SK-N-DZ (cell line): ENCODE measurements at regions not wholly inside any gene's neighbourhood (a gene's known extent, or its start where the extent isn't known, plus 50 kb on each side); places are given as distances from the start of the nearest gene placed in this dataset.
A peak's percentile ranks its signal among the peaks of the same experiment; 100 is the strongest.

Experiments
- DNase-seq: peaks from one replicate; pipeline ENCODE4 v3.0.0-alpha.2; 2015; ENCODE audit warnings: low spot score

DNA sequence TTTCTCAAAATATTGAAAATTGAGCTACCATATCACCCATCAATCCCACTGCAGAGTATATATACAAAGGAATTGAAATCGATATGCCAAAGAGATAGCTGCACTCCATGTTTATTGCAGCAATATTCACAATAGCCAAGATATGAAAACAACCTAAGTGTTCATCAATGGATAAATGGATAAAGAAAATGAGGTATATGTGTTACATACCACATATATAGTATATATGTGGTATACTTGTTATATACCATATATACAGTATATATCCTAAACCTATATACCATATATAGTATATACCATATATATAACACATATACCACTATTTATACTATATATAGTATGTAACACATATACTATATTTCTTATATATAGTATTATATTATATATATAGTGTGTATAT lies 313.3 kb downstream of the ZNF608 start:
- DNase-seq = no peak

- DNase-seq = no peak
These were observed 324.9 kb downstream of the ZNF608 start for GRCh38 chr5:124421584-124421983.

- DNase-seq = no peak
These were observed 325.5 kb downstream of the ZNF608 start for GRCh38 chr5:124420952-124421351.

DNA sequence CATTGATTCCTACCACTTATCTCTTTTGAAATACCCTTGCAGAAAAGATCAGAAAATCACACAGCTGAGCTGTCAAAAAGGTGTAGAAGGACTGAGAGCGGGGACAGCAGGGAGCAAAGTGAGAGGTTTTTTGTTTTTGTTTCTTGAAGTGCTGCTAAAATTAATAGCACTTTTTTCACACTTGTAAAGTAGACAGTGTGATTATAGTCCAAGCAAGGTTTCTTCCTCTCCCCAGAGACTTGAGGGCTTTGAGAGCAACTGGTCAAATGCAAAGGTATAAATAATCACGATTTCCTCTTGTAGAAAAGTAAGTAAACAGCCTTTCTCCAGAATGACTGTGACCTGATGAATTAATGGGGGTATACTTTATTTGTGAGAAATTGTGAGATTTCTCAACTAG lies 326.9 kb downstream of the ZNF608 start:
- DNase-seq = no peak

GRCh38 chr5:124418390-124418789 lies 328.0 kb downstream of the ZNF608 start:
- DNase-seq = no peak

DNA sequence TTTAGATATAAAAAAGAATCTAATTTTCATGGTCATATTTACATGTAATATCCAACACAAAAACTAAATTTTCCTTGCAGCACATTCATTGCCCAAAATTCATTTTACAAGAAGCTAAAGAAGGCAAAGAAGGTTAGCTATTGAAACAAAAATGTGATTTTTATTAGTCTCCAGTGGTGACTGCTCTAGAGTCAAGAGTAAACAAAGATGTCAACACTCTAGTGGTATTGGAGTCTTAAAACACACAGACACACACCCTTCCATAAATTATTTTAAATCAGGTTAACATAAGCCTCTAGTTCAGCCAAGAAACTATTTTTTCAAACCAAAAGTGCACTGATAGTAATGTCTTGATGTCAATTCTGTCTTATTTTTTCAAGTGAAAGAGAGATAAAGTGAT lies 329.2 kb downstream of the ZNF608 start:
- no peak for DNase-seq

- DNase-seq = no peak
These were observed 329.8 kb downstream of the ZNF608 start for GRCh38 chr5:124416627-124417026.

DNA sequence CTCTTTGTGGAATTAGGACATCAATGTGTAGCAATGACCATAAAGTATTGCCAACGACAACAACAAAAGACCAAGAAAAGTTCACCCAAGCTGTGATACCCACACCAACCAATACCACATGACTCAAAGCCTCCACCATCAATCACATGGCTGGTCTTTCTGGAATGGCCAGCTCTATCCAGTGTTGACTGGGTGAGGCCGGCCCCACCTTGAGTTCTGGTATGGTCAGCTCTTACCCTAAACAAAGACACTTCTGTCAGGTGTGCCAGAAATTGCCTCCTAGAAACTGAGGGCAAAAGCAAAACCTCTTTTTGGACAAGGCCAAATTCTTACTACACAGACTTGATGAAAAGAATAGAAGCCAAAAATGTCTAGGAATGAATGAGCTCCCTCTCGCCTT lies 331.5 kb downstream of the ZNF608 start:
- no peak for DNase-seq

DNA sequence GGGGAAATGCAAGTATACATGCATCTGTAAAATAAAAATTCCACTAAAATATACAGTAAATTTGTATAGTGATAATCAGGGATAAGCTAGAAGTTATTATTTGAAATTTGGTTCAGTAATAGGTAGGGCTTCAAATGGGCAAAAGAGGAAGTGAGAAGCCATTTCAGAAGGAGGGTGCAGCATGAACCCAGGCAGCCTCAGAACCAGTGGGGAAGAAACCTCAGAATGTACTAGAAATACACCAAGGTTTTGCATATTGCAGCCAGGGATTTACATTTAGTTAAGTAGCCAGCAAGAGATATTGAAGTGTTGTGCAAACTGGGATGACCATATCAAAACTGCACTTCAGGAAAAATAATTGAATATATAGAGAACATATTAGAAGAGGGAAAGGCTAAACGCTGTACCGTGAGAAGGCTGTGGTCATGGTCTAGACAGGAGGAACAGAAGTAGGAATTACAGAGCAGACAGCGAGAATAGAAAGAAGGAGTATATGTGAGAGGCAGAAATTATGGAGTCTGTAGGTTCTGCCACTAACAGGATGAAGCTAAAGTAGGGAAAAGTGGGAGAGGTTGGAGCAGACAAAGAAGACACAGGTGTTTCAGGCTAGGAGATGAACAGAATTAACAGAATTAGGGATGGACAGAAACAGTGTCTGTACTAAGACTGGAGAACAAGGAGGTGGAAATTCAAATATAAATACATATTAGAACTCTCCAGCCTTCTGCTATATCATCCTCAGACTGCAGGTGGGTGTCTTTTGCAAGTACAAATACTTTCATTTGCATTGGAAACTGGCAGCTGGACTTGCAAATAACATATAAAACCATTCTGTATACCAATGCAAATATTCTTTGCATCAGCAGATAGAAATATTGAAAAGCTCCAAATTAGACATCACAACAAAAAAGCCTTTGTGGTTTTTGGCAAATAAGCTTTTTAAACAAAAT lies 335.6 kb downstream of the ZNF608 start:
- DNase-seq = no peak

DNA sequence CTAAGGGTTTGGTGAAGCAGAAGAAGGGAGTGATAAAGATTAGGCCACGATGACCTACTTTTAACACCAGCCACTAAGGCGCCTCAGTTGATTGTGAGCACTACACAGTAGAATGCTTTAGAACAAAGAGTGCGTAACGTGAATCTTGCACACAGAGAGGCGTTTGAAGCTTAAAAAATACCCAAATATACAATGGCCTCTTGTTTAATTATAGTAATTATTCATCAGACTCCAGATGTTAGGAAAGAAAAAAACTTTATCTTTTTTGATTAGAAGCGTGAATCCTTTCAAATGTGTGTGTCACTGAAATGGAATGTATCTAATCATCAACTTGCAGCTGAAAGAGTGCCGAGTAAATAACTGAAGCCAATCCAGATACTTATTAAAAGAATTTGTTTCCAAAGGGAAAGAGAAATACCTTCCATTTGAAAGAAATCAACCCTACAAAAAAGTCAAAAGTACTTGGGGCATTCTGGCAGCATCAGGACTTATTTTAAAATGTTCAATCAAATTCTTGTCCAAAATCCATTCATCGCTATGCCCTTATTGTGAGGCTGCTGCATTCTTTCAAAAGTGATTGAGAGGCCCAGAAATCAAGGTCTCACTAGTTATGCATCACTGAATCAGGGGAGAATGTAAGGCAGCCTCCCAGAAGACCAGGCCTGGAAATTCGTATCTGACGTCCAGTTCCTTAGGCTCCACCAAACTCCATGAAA lies 337.5 kb downstream of the ZNF608 start:
- no peak for DNase-seq

GRCh38 chr5:124404796-124405195 lies 341.6 kb downstream of the ZNF608 start:
- DNase-seq = no peak

GRCh38 chr5:124403281-124403680 lies 343.2 kb downstream of the ZNF608 start:
- DNase-seq = no peak

DNA sequence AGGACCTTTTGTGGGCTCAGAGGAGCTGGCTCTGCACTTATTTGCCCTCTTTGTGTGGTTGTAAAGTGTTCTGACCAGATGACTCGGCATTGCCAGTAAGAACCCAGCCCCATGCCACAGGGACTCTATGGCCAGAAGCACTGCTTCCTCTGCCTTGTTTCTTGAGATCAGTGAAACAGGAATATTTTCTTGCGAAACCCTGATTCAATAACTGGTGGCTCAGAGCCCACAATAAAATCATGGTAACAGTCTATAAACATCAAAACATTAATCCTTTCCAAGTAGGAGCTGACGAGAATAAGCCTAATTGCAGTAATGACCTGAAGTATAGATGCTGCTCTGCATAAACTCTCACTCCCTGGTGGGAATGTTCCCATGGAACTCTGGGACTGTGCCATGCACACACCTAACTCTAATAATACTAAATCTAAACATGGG lies 344.3 kb downstream of the ZNF608 start:
- no peak for DNase-seq

DNA sequence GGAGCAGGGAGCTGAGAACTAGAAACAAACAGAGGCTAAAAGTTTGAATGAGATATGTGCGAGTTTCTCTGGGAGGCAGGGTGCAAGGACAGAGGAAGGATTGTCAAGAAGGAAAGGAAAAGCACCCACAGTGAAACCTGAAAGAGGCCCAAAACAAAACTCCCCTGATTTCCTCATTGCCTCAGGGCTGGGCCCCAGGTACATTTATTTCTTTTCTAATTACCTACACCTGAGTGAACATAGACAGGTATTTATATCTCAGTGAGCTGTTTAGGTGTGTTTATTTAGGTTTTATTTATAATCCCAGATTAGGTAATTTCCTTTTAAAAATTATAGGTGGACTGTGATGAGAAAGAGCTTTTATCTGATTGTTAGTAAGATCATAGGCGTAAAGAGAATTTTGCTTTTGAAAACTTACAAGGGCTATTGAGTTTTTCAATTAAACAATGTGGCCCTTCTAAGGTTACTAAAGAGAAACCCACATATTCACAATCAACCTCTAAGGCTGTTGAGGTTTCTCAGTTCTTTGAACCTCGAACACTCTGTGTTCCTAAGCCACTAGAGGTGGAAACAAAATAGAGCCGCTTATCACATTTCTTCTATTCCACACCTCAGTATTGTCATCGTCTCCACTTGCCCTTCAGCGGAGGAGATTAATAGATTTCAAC lies 344.8 kb downstream of the ZNF608 start:
- no peak for DNase-seq

DNA sequence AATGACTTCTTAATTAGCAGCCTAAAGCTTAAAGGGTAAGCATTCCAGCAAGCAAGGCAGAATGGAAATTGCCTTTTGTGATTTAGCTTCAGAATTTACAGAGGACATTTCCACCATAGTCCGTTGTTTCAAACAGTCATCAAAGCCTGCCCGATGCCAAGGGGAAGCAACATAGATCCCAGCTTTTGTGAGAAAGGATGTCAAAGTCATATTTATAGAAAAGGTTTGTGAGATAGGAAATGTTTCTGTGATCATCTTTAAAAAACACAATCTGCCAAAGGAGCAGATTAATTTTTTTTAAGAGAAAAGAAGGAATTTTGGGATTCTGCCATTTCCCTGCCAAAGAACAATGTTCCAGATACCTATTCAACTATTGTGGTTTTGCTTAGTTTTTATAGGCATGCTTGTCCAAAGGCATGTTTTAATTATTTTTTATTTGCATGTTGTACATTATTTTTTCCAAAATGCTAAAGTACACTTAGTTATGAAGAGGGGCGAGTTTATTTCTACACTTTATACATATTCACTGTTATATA lies 346.9 kb downstream of the ZNF608 start:
- no peak for DNase-seq

DNA sequence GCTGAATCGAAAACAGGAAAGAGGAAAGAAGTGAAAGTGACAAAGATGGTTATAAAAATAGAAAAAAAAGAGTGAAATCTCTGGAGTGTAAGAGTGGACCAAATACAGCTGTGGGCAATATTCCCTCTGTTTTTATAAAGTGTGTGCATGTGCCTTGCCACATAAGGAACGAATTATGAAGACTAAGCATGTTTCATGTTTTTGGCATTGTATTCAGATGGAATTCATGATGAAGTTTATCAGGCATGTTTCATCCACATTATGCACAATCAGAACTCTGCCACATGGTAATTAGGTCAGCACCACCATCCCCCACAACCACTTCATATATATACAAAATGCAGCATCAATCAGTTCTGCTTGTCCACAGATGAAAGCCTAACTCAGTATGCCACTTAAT lies 348.0 kb downstream of the ZNF608 start:
- no peak for DNase-seq

DNA sequence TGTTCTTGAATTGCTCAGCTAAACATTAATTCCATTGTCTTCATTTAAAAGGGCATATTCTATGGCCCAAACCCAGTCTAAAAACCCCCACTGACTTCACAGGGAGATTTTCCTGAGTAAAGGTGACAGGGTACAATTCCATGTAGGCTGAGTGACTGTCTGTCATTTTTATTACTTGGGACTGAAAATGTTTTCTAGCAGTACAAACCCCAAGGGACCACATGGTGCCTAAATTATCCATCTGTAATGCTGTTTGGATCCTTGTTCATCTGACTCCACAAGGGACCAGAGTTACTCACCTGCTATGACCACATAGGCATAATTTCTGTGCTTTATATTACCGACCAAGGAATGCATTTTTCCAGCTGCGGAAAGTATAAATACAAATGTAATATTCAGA lies 349.1 kb downstream of the ZNF608 start:
- DNase-seq = peak; percentile 34

DNA sequence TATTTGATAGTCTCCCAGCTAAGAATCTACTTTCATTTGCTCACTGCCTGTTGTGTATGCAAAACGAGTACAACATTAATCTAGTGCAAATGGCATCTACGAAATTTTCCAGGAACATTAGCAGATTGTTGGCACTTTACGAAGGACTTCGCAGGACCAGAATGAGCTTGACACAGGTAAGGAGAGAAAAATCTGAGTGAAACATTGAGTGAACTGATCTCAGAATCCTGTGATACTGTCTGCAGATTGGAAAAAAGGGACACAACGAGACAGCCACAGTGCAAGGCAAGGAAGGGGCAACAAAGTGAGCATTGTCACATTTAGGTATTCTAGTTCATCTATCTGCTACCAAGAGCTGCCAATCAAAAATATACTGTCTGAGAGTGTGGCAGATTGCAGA lies 350.5 kb downstream of the ZNF608 start:
- no peak for DNase-seq

- DNase-seq = peak; percentile 79
These were observed 351.2 kb downstream of the ZNF608 start for GRCh38 chr5:124395287-124395686.

DNA sequence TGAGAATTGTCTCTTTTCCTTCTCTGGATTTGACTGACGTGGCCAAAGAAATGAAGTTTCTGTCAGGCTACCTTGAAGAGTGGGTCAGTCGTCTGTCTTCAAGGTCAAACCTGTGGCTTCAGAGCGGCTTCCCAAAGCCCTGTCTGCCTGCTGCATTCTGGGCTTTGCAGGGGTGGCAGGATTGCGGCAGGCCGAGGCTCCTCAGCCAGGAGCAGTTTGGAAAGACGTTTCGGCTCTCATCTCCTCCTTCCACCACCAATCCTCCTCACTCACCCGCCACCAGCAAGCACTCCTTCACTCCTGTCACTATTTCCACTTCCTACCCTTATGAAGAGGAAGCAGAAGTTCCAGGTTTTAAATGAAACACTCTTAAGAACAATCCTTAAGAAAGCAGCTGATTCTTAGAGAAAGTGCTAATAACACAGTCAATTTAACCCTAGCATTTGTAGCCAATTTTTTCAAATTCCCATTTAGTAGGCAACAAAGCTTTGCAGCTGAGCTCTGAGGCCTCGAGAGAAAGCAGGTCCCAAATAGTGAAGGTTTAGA lies 351.7 kb downstream of the ZNF608 start:
- DNase-seq = peak; percentile 48

- no peak for DNase-seq
These were observed 352.7 kb downstream of the ZNF608 start for GRCh38 chr5:124393584-124394379.
